OCI-LY7 (cell line): ENCODE measurements at regions not wholly inside any gene's neighbourhood (a gene's known extent, or its start where the extent isn't known, plus 50 kb on each side); places are given as distances from the start of the nearest gene placed in this dataset.

Source experiments
- BruUV-seq: library from RNA; stranded (reverse); fragments of 400-500 nt; replicated peaks from 2 replicates; lab custom pipeline; 2021; lab: Mats Ljungman, UMichigan
- CTCF ChIA-PET: fragments of 300-600 bp; sonication (Branson Sonifier 250); formaldehyde crosslinking; loops from one replicate; lab custom pipeline; 2022; ENCODE audit warnings: antibody characterized with exemption; ENCODE audit not compliant: unreplicated experiment; lab: Charles Lee
- POLR2A ChIA-PET: fragments of 300-600 bp; sonication (Branson Sonifier 250); formaldehyde crosslinking; loops from one replicate; lab custom pipeline; 2022; ENCODE audit warnings: antibody characterized with exemption; lab: Charles Lee
- DNase-seq: peaks from one replicate; pipeline ENCODE4 v3.0.0-alpha.2; 2015; ENCODE audit warnings: low spot score
- H2AFZ ChIP-seq: fragments of 200-600 bp; sonication (generic), shearing (Covaris generic); 2 replicates; pipeline ENCODE4 v1.6.1; 2014; ENCODE audit warnings: mild to moderate bottlenecking, antibody characterized with exemption, low read length, moderate library complexity
- H3K27ac ChIP-seq: fragments of 200-600 bp; sonication (generic); 2 replicates; pipeline ENCODE4 v1.5.1; 2014; ENCODE audit warnings: mixed run types, low read depth, mild to moderate bottlenecking, moderate library complexity, low read length, inconsistent platforms; ENCODE audit not compliant: poor library complexity, severe bottlenecking
- H3K36me3 ChIP-seq: fragments of 200-600 bp; sonication (generic); 2 replicates; pipeline ENCODE4 v1.6.1; 2014; ENCODE audit warnings: mild to moderate bottlenecking, antibody characterized with exemption, low read length, moderate library complexity, mixed read lengths; ENCODE audit not compliant: insufficient read depth
- H3K4me1 ChIP-seq: fragments of 200-600 bp; sonication (generic); 2 replicates; pipeline ENCODE4 v1.5.1; 2014; ENCODE audit warnings: mild to moderate bottlenecking, low read length; ENCODE audit not compliant: insufficient read depth, poor library complexity, severe bottlenecking
- H3K4me2 ChIP-seq: fragments of 200-600 bp; sonication (generic); 2 replicates; pipeline ENCODE4 v1.6.1; 2014; ENCODE audit warnings: mild to moderate bottlenecking, low read length
- H3K4me3 ChIP-seq: fragments of 200-600 bp; sonication (generic); 2 replicates; pipeline ENCODE4 v1.5.1; 2014; ENCODE audit warnings: mild to moderate bottlenecking, low read depth, low read length; ENCODE audit not compliant: poor library complexity, severe bottlenecking
- H3K79me2 ChIP-seq: fragments of 200-600 bp; sonication (generic); 2 replicates; pipeline ENCODE4 v1.6.1; 2016; ENCODE audit warnings: low read depth, mild to moderate bottlenecking, low read length, moderate library complexity, mixed read lengths; ENCODE audit not compliant: insufficient read depth
- H3K9me2 ChIP-seq: fragments of 200-600 bp; sonication (generic); 2 replicates; pipeline ENCODE4 v1.6.1; 2016; ENCODE audit warnings: mild to moderate bottlenecking, low read length, mixed read lengths; ENCODE audit not compliant: insufficient read depth
- H3K9me3 ChIP-seq: fragments of 200-600 bp; sonication (generic); 2 replicates; pipeline ENCODE4 v1.6.1; 2014; ENCODE audit warnings: mild to moderate bottlenecking, mixed run types, low read length, mixed read lengths
- H4K20me1 ChIP-seq: fragments of 200-600 bp; sonication (generic); 2 replicates; pipeline ENCODE4 v1.6.1; 2014; ENCODE audit warnings: mild to moderate bottlenecking, antibody characterized with exemption, low read length, moderate library complexity, mixed read lengths; ENCODE audit not compliant: insufficient read depth
- CTCF ChIP-seq: fragments of 200-600 bp; sonication (generic); conservative IDR thresholded peaks from 2 replicates; pipeline ENCODE4 v1.5.1; 2014; ENCODE audit warnings: mild to moderate bottlenecking, antibody characterized with exemption, low read length, moderate library complexity, mixed read lengths
- EZH2phosphoT487 ChIP-seq: fragments of 200-600 bp; sonication (generic); IDR thresholded peaks from 2 replicates; pipeline ENCODE4 v1.6.1; 2018; ENCODE audit warnings: low read depth, borderline replicate concordance, mild to moderate bottlenecking, mixed run types, antibody characterized with exemption, low read length, moderate library complexity, mixed read lengths
- intact Hi-C: fragments of 100-400 bp; cut with micrococcal nuclease; formaldehyde crosslinking; loops from one replicate; pipeline ENCODE4 v1.10.0; 2022; ENCODE audit not compliant: unreplicated experiment

DNA sequence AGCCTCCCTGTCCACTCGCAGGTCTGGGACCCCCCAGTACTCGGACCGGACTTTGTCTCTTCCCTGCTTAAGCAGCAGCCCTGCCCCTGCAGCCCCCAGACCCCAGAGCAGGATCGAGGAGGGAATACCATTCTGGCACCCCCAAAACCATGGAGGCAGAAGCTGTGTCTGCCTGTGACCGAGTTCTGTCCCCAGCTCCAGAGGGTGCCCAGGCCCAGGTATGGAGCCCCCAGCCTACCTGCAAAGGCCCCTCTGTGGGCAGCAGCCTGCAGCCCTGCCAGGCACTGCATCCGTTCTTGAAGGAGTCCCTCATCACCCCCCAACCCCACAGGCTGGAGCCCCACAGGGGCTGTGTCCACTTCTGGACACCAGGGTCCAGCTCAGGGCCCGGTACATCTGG, 163.8 kb downstream of the BRD1 start:
- TF ChIP-seq CTCF, result no peak
- TF ChIP-seq EZH2phosphoT487, result no peak
- Histone ChIP-seq H3K4me2 (no peak overlapping the region), H3K79me2 (no peaks in the 10 kb centered on the region), H3K27ac (no peak overlapping the region), H4K20me1 (no peaks in the 10 kb centered on the region), H3K4me1 (peaks cover 24% of the 10 kb centered on the region), H3K36me3 (no peaks in the 10 kb centered on the region), H3K9me3 (no peaks in the 10 kb centered on the region), H2AFZ (no peak overlapping the region), H3K4me3 (no peak overlapping the region), H3K9me2 (no peaks in the 10 kb centered on the region)
- ChIA-PET CTCF (no interaction called here), POLR2A (no interaction called here)
- no peak for DNase-seq
- intact Hi-C loops, result loop anchor here (10.0 kb wide), 1 partner anchor 309 kb away; no protein-coding TSS in a partner anchor
- BruUV-seq, result no TSS peak

DNA sequence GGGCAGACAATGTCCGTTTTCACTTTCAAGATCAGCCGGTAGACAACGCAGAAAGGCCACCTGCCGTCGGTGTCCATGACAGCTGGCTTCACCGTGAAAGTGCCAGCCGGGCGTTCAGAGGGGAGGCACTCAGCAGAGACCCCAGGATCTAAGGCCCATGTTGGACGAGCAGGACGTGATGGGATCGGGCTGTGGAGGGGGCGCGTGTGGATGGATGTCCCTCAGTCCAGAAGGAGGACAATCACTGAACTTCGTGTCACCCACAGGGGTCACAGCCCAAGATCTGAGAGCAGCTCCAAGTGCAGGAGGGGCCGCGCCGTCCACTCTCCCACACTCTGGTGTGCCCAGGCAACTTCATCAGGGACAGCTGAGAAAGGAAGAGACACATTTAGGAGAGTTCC, 164.4 kb downstream of the BRD1 start:
- intact Hi-C loops, result loop anchor here (10.0 kb wide), 1 partner anchor 309 kb away; no protein-coding TSS in a partner anchor
- Histone ChIP-seq H3K4me2 (no peak overlapping the region), H3K9me3 (no peaks in the 10 kb centered on the region), H3K4me3 (no peak overlapping the region), H3K4me1 (peaks cover 24% of the 10 kb centered on the region), H3K27ac (no peak overlapping the region), H2AFZ (no peak overlapping the region), H3K36me3 (no peaks in the 10 kb centered on the region), H3K79me2 (no peaks in the 10 kb centered on the region), H3K9me2 (no peaks in the 10 kb centered on the region), H4K20me1 (no peaks in the 10 kb centered on the region)
- POLR2A ChIA-PET, result no interaction called here
- no peak for DNase-seq
- no TSS peak for BruUV-seq
- TF ChIP-seq CTCF (no peak), EZH2phosphoT487 (no peak)
- CTCF ChIA-PET, result no interaction called here

GRCh38 chr22:49662681-49663080, 165.0 kb downstream of the BRD1 start:
- no TSS peak for BruUV-seq
- CTCF ChIA-PET, result no interaction called here
- Histone ChIP-seq H3K9me2 (no peaks in the 10 kb centered on the region), H3K79me2 (no peaks in the 10 kb centered on the region), H4K20me1 (no peaks in the 10 kb centered on the region), H3K27ac (no peak overlapping the region), H2AFZ (no peak overlapping the region), H3K4me3 (no peak overlapping the region), H3K4me2 (no peak overlapping the region), H3K4me1 (peaks cover 24% of the 10 kb centered on the region), H3K9me3 (no peaks in the 10 kb centered on the region), H3K36me3 (no peaks in the 10 kb centered on the region)
- POLR2A ChIA-PET, result no interaction called here
- DNase-seq, result no peak
- intact Hi-C loops, result loop anchor here (10.0 kb wide), 1 partner anchor 308 kb away; no protein-coding TSS in a partner anchor
- TF ChIP-seq CTCF, result no peak
- no peak for TF ChIP-seq EZH2phosphoT487
